ENCODE measurements at regions not wholly inside any gene's neighbourhood (a gene's known extent, or its start where the extent isn't known, plus 50 kb on each side); places are given as distances from the start of the nearest gene placed in this dataset.

DNA sequence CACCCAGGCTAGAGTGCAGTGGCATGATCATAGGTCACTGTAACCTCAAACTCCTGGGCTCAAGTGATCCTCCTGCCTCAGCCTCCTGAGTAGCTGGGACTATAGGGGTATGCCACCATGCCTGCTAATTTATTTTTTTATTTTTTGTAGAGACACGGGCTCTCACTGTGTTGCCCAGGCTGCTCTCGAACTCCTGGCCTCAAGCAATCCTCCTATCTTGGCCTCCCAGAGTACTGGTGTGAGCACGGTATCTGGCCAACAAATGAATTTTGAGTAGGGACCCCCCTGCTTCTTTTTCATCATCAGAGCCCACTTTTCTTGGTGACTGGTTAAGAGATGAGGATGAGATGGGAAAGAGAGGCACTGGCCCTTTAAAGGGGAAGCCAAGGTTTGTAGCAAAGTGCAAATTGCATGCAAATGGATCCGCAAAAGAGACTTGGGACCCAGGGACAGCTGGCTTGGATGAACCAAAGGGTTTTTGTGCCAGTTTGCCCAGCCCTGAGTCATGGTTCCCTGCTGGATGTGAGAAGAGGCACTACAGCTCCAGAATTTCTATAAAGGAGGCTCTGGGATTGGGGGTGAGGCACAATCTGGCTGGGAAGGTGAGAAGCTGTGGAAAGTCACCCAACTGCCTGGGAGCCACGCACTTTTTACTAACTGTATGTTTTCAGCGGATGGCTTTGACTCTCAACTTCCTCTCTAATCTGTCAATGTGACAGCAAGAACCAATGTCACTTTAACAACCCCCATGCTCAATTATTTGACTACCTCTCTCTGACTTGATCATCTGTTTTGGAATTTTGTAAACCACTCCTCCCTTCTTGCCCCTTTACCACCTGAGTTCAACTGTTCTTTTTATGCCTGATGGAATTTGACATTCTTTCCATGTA lies 58.7 kb upstream of the RNF24 start:
- 70% methylated on average over 6 of the region's 6 CpGs for WGBS (ENCODE audit: low lambda C conversion rate, missing lambda C conversion rate)
- Histone ChIP-seq H2AFZ (no peak overlapping the region), H3K4me2 (no peak overlapping the region), H3K9me3 (ENCODE audit: low read depth) (no peaks in the 10 kb centered on the region), H3K9me2 (replicated peaks; ENCODE audit: insufficient read depth) (no peaks in the 10 kb centered on the region), H3K27ac (no peak overlapping the region), H3K4me3 (no peak overlapping the region), H4K20me1 (ENCODE audit: insufficient read depth, poor library complexity, severe bottlenecking) (no peaks in the 10 kb centered on the region), H3K4me1 (ENCODE audit: insufficient read depth) (no peaks in the 10 kb centered on the region), H3K27me3 (no peaks in the 10 kb centered on the region), H3K79me2 (no peaks in the 10 kb centered on the region), H3K36me3 (replicated peaks; ENCODE audit: insufficient read depth, low read depth) (no peaks in the 10 kb centered on the region)
- no peak for TF ChIP-seq EZH2phosphoT487 (IDR thresholded peaks at IDR 0.05; ENCODE audit: low read depth, severe bottlenecking, unreplicated experiment)
- TF ChIP-seq EZH2 (IDR thresholded peaks at IDR 0.05; ENCODE audit: borderline replicate concordance) = no peak
- TF ChIP-seq, protein P1, sequence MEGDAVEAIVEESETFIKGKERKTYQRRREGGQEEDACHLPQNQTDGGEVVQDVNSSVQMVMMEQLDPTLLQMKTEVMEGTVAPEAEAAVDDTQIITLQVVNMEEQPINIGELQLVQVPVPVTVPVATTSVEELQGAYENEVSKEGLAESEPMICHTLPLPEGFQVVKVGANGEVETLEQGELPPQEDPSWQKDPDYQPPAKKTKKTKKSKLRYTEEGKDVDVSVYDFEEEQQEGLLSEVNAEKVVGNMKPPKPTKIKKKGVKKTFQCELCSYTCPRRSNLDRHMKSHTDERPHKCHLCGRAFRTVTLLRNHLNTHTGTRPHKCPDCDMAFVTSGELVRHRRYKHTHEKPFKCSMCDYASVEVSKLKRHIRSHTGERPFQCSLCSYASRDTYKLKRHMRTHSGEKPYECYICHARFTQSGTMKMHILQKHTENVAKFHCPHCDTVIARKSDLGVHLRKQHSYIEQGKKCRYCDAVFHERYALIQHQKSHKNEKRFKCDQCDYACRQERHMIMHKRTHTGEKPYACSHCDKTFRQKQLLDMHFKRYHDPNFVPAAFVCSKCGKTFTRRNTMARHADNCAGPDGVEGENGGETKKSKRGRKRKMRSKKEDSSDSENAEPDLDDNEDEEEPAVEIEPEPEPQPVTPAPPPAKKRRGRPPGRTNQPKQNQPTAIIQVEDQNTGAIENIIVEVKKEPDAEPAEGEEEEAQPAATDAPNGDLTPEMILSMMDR (IDR thresholded peaks at IDR 0.05; ENCODE audit: poor library complexity) = no peak
- DNase-seq (ENCODE audit: low spot score) = no peak

DNA sequence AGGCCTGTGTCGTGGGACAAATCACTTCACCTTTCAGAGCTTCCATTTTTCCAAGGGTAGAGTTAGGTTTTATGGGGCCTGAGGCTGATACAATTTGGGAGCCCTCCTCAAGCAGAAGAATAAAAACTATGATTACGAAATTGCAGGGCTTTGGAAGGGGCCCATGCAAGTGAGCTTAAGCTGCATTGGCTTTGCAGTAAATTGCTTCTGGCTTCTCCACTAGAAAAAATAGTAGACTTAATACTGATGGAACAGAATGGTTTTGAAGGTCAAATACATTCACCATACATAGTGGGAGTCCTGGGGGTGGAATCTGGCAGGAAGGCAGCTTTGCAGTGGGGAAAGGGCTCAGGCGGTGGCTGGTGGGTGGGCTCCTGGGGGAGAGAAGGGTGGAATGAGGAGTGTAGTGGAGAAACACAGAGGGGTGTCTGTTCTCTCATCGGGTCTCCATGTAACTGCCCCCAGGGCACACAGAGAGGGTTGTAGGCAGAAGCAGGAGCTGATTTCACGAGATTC lies 55.9 kb upstream of the RNF24 start:
- Histone ChIP-seq H3K4me3 (no peak overlapping the region), H2AFZ (no peak overlapping the region), H3K9me2 (replicated peaks; ENCODE audit: insufficient read depth) (no peaks in the 10 kb centered on the region), H3K4me2 (no peak overlapping the region), H3K9me3 (ENCODE audit: low read depth) (no peaks in the 10 kb centered on the region), H3K27ac (no peak overlapping the region), H3K36me3 (replicated peaks; ENCODE audit: insufficient read depth, low read depth) (no peaks in the 10 kb centered on the region), H3K79me2 (no peaks in the 10 kb centered on the region), H3K4me1 (ENCODE audit: insufficient read depth) (no peaks in the 10 kb centered on the region), H4K20me1 (ENCODE audit: insufficient read depth, poor library complexity, severe bottlenecking) (no peaks in the 10 kb centered on the region), H3K27me3 (no peaks in the 10 kb centered on the region)
- 82% methylated on average over 5 of the region's 5 CpGs for WGBS (ENCODE audit: low lambda C conversion rate, missing lambda C conversion rate)
- no peak for DNase-seq (ENCODE audit: low spot score)
- TF ChIP-seq EZH2 (IDR thresholded peaks at IDR 0.05; ENCODE audit: borderline replicate concordance) (no peak), EZH2phosphoT487 (IDR thresholded peaks at IDR 0.05; ENCODE audit: low read depth, severe bottlenecking, unreplicated experiment) (no peak)
- TF ChIP-seq, protein P1 (IDR thresholded peaks at IDR 0.05; ENCODE audit: poor library complexity) = no peak

DNA sequence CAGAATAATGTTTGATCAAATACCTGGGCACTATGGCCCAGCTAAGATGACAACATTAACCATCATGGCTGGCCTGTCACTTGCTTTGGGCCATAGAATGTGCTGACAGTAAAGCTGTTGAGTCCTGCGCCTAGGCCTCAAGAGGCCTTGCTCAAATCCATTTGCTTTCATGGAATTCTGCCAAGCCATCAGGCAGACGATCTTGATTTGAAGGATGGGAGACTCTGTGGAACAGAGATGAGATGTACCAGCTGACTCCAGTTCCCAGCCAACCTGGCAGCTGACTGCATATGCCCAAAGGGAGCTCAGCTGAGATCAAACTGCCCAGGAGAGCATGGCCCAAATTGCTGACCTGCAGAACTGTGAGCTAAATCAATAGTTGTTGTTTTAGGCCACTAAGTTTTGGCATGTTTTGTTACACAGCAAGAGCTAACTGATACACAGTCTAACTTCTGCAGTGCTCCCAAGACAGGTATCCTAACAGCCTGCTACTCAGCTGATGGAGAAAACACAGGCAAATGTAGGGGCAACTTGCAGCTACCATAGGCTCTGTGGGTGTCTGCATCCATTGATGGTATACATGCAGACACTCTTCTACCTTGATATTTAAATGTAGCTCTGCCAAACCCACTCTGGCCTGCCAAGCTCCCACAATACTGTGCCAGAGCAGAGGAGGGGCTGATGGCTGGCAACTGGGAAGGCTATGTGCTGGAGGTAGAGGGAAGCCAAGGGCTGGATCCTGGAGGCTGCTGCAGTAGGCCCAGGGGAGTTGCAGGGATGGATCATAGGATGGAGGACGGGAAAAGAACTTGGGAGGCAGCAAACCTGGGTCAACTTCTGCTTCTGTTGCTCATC lies 55.2 kb upstream of the RNF24 start:
- no peak for DNase-seq (ENCODE audit: low spot score)
- 95% methylated on average over 3 of the region's 3 CpGs for WGBS (ENCODE audit: low lambda C conversion rate, missing lambda C conversion rate)
- H3K4me1 ChIP-seq (ENCODE audit: insufficient read depth) = peaks cover 7% of the 10 kb centered on the region
- no peaks in the 10 kb centered on the region for H3K36me3 ChIP-seq (replicated peaks; ENCODE audit: insufficient read depth, low read depth)
- no peak overlapping the region for H3K27ac ChIP-seq
- no peaks in the 10 kb centered on the region for H3K9me3 ChIP-seq (ENCODE audit: low read depth)
- TF ChIP-seq EZH2 (IDR thresholded peaks at IDR 0.05; ENCODE audit: borderline replicate concordance) = no peak
- TF ChIP-seq, protein P1 (IDR thresholded peaks at IDR 0.05; ENCODE audit: poor library complexity) = no peak
- no peak for TF ChIP-seq EZH2phosphoT487 (IDR thresholded peaks at IDR 0.05; ENCODE audit: low read depth, severe bottlenecking, unreplicated experiment)
- no peak overlapping the region for H3K4me3 ChIP-seq
- H3K9me2 ChIP-seq (replicated peaks; ENCODE audit: insufficient read depth) = no peaks in the 10 kb centered on the region
- no peaks in the 10 kb centered on the region for H3K79me2 ChIP-seq
- H3K4me2 ChIP-seq = no peak overlapping the region
- H3K27me3 ChIP-seq = no peaks in the 10 kb centered on the region
- H4K20me1 ChIP-seq (ENCODE audit: insufficient read depth, poor library complexity, severe bottlenecking) = no peaks in the 10 kb centered on the region
- H2AFZ ChIP-seq = no peak overlapping the region

Measured in hepatocyte (in vitro differentiated cells).